Sigmoid colon (tissue), 4 donors: ENCODE measurements at regions not wholly inside any gene's neighbourhood (a gene's known extent, or its start where the extent isn't known, plus 50 kb on each side); places are given as distances from the start of the nearest gene placed in this dataset.

ENCODE experiments used
- POLR2AphosphoS5 ChIP-seq, 4 donors: sonication (generic); formaldehyde crosslinking; IDR thresholded peaks; one replicate each; pipeline ENCODE4 v1.6.1; 2017; ENCODE audit warnings: antibody characterized with exemption in 4 of 4
- TF ChIP-seq, protein P1 (sequence below), 4 experiments: fragments of 450-650 bp in 3 of 4; fragments of 200-600 bp in 1 of 4; IDR thresholded peaks; one replicate each; pipeline ENCODE4 v1.5.1; 2016 to 2019; ENCODE audit warnings: antibody characterized with exemption in 4 of 4, mild to moderate bottlenecking in 3 of 4, moderate library complexity in 2 of 4

DNA sequence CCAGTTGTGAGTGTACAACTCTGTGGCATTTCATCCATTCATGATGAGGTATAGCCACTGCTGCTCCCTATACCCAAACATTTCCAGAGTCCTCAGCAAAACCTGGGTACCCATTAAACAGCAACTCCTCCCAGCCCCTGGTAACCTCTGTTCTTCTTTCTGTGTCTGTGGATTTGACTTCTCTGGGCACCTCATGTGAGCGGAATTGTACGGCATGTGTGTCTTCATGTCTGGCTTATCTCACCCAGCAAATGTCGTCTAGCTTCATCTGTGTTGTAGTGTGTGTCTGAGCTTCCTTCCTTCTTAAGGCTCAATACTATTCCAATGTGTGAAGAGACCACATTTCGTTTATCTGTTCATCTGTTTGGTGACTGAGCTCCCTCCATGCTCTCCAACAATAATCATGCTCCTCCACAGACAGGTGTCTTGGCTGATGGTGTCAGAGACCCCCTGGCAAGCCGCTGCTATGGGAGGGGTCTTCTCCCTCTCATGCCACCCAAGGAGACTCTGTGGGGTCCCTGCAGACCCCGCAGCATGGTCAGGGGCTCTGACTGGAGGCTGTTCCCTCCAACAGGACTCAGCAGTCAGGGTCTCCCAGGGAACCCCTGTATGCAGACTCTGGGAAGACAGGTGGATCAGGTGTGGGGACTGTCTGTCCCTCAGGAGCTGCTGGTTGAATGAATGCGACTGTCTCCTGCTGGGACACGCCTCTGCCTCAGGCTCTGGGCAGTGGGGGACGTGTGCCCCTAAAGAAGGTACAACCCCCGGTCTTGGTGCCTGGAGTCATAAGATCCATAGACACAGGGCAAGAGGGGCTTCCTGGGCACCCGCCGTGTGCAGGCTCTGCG, 52.7 kb downstream of the SMIM38 start:
- TF ChIP-seq, protein P1, sequence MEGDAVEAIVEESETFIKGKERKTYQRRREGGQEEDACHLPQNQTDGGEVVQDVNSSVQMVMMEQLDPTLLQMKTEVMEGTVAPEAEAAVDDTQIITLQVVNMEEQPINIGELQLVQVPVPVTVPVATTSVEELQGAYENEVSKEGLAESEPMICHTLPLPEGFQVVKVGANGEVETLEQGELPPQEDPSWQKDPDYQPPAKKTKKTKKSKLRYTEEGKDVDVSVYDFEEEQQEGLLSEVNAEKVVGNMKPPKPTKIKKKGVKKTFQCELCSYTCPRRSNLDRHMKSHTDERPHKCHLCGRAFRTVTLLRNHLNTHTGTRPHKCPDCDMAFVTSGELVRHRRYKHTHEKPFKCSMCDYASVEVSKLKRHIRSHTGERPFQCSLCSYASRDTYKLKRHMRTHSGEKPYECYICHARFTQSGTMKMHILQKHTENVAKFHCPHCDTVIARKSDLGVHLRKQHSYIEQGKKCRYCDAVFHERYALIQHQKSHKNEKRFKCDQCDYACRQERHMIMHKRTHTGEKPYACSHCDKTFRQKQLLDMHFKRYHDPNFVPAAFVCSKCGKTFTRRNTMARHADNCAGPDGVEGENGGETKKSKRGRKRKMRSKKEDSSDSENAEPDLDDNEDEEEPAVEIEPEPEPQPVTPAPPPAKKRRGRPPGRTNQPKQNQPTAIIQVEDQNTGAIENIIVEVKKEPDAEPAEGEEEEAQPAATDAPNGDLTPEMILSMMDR (IDR thresholded peaks at IDR 0.05), result no peak
- TF ChIP-seq POLR2AphosphoS5 (IDR thresholded peaks at IDR 0.05), result no peak
